K562 (cell line): ENCODE measurements at regions not wholly inside any gene's neighbourhood (a gene's known extent, or its start where the extent isn't known, plus 50 kb on each side); places are given as distances from the start of the nearest gene placed in this dataset.

Experiments used
- NR2F6 ChIP-seq: fragments of 450-650 bp; formaldehyde crosslinking; IDR thresholded peaks from 2 replicates; pipeline ENCODE4 v1.4.0; 2020; ENCODE audit warnings: mild to moderate bottlenecking
- NR3C1 ChIP-seq: sonication (generic); formaldehyde crosslinking; IDR thresholded peaks from 2 replicates; pipeline ENCODE4 v1.8.1; 2022; ENCODE audit warnings: missing genetic modification reagents
- PHF8 ChIP-seq: fragments of 200-600 bp; sonication (generic); IDR thresholded peaks from 2 replicates; pipeline ENCODE4 v1.6.1; 2012; ENCODE audit warnings: mixed run types, mild to moderate bottlenecking, inconsistent platforms, low read length, moderate library complexity, borderline replicate concordance
- POLR2AphosphoS5 ChIP-seq: IDR thresholded peaks from 2 replicates; pipeline ENCODE4 v1.6.1; 2011; ENCODE audit warnings: mild to moderate bottlenecking, low read depth, low read length, moderate library complexity; ENCODE audit not compliant: control insufficient read depth, insufficient read depth
- RNF2 ChIP-seq: sonication (generic); IDR thresholded peaks from 2 replicates; pipeline ENCODE4 v1.6.1; 2016
- SP1 ChIP-seq: sonication (generic); formaldehyde crosslinking; IDR thresholded peaks from 2 replicates; pipeline ENCODE4 v1.8.1; 2022; ENCODE audit warnings: mild to moderate bottlenecking, missing genetic modification reagents
- TAF1 ChIP-seq: IDR thresholded peaks from 2 replicates; pipeline ENCODE4 v1.6.1; 2011; ENCODE audit warnings: mild to moderate bottlenecking, low read length, moderate library complexity; ENCODE audit not compliant: insufficient read depth, control insufficient read depth, severe bottlenecking; ENCODE audit errors: extremely low read depth
- ZNF707 ChIP-seq: fragments of 250-450 bp; sonication (Bioruptor Pico); conservative IDR thresholded peaks from 2 replicates; pipeline ENCODE4 v1.8.0; 2022; ENCODE audit warnings: inconsistent platforms, mild to moderate bottlenecking, moderate library complexity

- TF ChIP-seq NR3C1 = no peak
- no peak for TF ChIP-seq SP1 (CRISPR knock-in tag)
- no peak for TF ChIP-seq POLR2AphosphoS5
- no peak for TF ChIP-seq TAF1
- TF ChIP-seq ZNF707 = no peak
- no peak for TF ChIP-seq RNF2
- no peak for TF ChIP-seq NR2F6 (CRISPR knock-in tag)
- TF ChIP-seq PHF8 = no peak
Observed at GRCh38 chr3:124358156-124358555, 366.2 kb upstream of the ROPN1 start.
